ENCODE measurements at regions not wholly inside any gene's neighbourhood (a gene's known extent, or its start where the extent isn't known, plus 50 kb on each side); places are given as distances from the start of the nearest gene placed in this dataset. TPM values are rescaled to one million over a fixed set of nuclear protein-coding genes. Genes with fewer than 3 reads are reported as not detected.

- Histone ChIP-seq H3K27ac (ENCODE audit: insufficient read depth, low read depth, low read length) (no peak overlapping the region), H2AFZ (ENCODE audit: low read depth, low read length) (no peak overlapping the region), H3K9me3 (replicated peaks; ENCODE audit: control insufficient read depth, insufficient read depth, low read length) (no peaks in the 10 kb centered on the region), H3K27me3 (ENCODE audit: control insufficient read depth in 2 of 2, insufficient read depth in 2 of 2, low read length in 2 of 2) (no peaks in the 10 kb centered on the region), H3K4me2 (ENCODE audit: insufficient read depth, low read length) (no peak overlapping the region), H3K9ac (replicated peaks; ENCODE audit: extremely low read depth, insufficient read depth, low read length) (no peak overlapping the region), H3K4me3 (replicated peaks in 1 of 3; ENCODE audit: insufficient read depth in 1 of 3, low read depth in 1 of 3, low read length in 3 of 3) (no peak overlapping the region), H4K20me1 (replicated peaks; ENCODE audit: control insufficient read depth, extremely low read depth, insufficient read depth, low read length) (no peaks in the 10 kb centered on the region), H3K9me1 (replicated peaks; ENCODE audit: control insufficient read depth, extremely low read depth, insufficient read depth, low read length) (no peaks in the 10 kb centered on the region), H3K36me3 (ENCODE audit: control insufficient read depth in 2 of 2, extremely low read depth in 1 of 2, insufficient read depth in 2 of 2, low read length in 2 of 2) (no peaks in the 10 kb centered on the region), H3K4me1 (ENCODE audit: control insufficient read depth, extremely low read depth, insufficient read depth, low read length) (no peaks in the 10 kb centered on the region), H3K79me2 (ENCODE audit: control insufficient read depth, insufficient read depth, low read length) (no peaks in the 10 kb centered on the region)
- dilution Hi-C loops (cut with MboI; ENCODE audit: extremely low pct_ligation_motif_present, low sequenced_read_pairs) = no loop called here
- CTCF ChIA-PET = no interaction called here
- intact Hi-C loops (cut with micrococcal nuclease) = no loop called here
- BruUV-seq (replicated peaks) = no TSS peak
- POLR2A ChIA-PET = no interaction called here
- FAIRE-seq = no peak
- TF ChIP-seq FOS (IDR thresholded peaks at IDR 0.05; ENCODE audit: borderline replicate concordance, insufficient read depth, low read length) (no peak), CTCF (IDR thresholded peaks at IDR 0.05; ENCODE audit: extremely low read depth in 1 of 2, insufficient read depth in 1 of 2, low read depth in 1 of 2, low read length in 2 of 2) (no peak), JUN (IDR thresholded peaks at IDR 0.05; ENCODE audit: borderline replicate concordance, insufficient read depth, insufficient read length, low read depth) (no peak), POLR2AphosphoS5 (IDR thresholded peaks at IDR 0.05; ENCODE audit: insufficient read depth, low read depth, low read length) (no peak), EZH2 (IDR thresholded peaks at IDR 0.05; ENCODE audit: borderline replicate concordance, low read depth, low read length, severe bottlenecking) (no peak)
- no peak for DNase-seq (ENCODE audit: low read depth, low spot score)
Measured at GRCh38 chr15:25492315-25492714, 53.5 kb upstream of the UBE3A start.

Small RNA genes in the stretch of these regions (small RNA-seq; reads per million reads assigned to genes)
- gene AC023449.1 (ENCODE audit: insufficient read depth, insufficient read length, low read depth, low replicate concordance) = not detected
